Muscle of leg (tissue), 3 donors: ENCODE measurements at regions not wholly inside any gene's neighbourhood (a gene's known extent, or its start where the extent isn't known, plus 50 kb on each side); places are given as distances from the start of the nearest gene placed in this dataset.
"Not testable (repeated sequence)": the region's sequence is repeated elsewhere in the genome, so short reads cannot be mapped to it uniquely, and the experiment has no call there.

Experiments used
- DNase-seq: peaks from one replicate; pipeline ENCODE4 v3.0.0; 2013
- H3K27ac ChIP-seq: one replicate; pipeline ENCODE4 v1.5.1; 2013; ENCODE audit warnings: mild to moderate bottlenecking, low read length, control low read depth
- H3K27me3 ChIP-seq: one replicate; pipeline ENCODE4 v1.6.1; 2013; ENCODE audit warnings: low read length; ENCODE audit not compliant: control insufficient read depth, insufficient read depth
- H3K36me3 ChIP-seq: one replicate; pipeline ENCODE4 v1.6.1; 2013; ENCODE audit warnings: low read length; ENCODE audit not compliant: control insufficient read depth, insufficient read depth
- H3K4me1 ChIP-seq: one replicate; pipeline ENCODE4 v1.6.1; 2013; ENCODE audit warnings: low read length; ENCODE audit not compliant: control insufficient read depth, insufficient read depth
- H3K4me3 ChIP-seq: one replicate; pipeline ENCODE4 v1.5.1; 2013; ENCODE audit warnings: low read length, control low read depth
- H3K9me3 ChIP-seq: replicated peaks from 2 replicates; pipeline ENCODE4 v1.6.1; 2013; ENCODE audit warnings: low read depth, low read length; ENCODE audit not compliant: control insufficient read depth
- WGBS: methylation state at CpG from one replicate; pipeline ENCODE4 v1.1.5; 2013; ENCODE audit warnings: missing lambda C conversion rate; ENCODE audit not compliant: insufficient coverage; 5-methylcytosine and 5-hydroxymethylcytosine counted together

- no CpG with 5 or more reads among the region's 1 CpG for WGBS
- H3K36me3 ChIP-seq = no peaks in the 10 kb centered on the region
- H3K4me1 ChIP-seq = no peaks in the 10 kb centered on the region
- H3K4me3 ChIP-seq = no peak overlapping the region
- no peak for DNase-seq
- no peaks in the 10 kb centered on the region for H3K27me3 ChIP-seq
- H3K27ac ChIP-seq = no peak overlapping the region
- H3K9me3 ChIP-seq = no peaks in the 10 kb centered on the region
Measured at GRCh38 chr5:57632937-57633336, 150.3 kb upstream of the ACTBL2 start.

GRCh38 chr5:57631139-57631538, 148.5 kb upstream of the ACTBL2 start:
- H3K4me1 ChIP-seq, H3K27me3 ChIP-seq, H3K36me3 ChIP-seq, H3K27ac ChIP-seq, H3K4me3 ChIP-seq, H3K9me3 ChIP-seq, DNase-seq: not testable (repeated sequence)

- no peak for DNase-seq
- Histone ChIP-seq H3K9me3 (no peaks in the 10 kb centered on the region), H3K4me3 (no peak overlapping the region), H3K27me3 (no peaks in the 10 kb centered on the region), H3K36me3 (no peaks in the 10 kb centered on the region), H3K4me1 (no peaks in the 10 kb centered on the region), H3K27ac (no peak overlapping the region)
- WGBS = 92% methylated on average over 1 of the region's 2 CpGs
Measured at GRCh38 chr5:57627661-57628060, 145.1 kb upstream of the ACTBL2 start.

- Histone ChIP-seq H3K9me3 (no peaks in the 10 kb centered on the region), H3K27me3 (no peaks in the 10 kb centered on the region), H3K36me3 (no peaks in the 10 kb centered on the region), H3K27ac (no peak overlapping the region), H3K4me3 (no peak overlapping the region), H3K4me1 (no peaks in the 10 kb centered on the region)
- no CpG with 5 or more reads among the region's 1 CpG for WGBS
- no peak for DNase-seq
Measured at GRCh38 chr5:57626703-57627102, 144.1 kb upstream of the ACTBL2 start.

- H3K36me3 ChIP-seq = no peaks in the 10 kb centered on the region
- no peaks in the 10 kb centered on the region for H3K4me1 ChIP-seq
- WGBS = 70% methylated on average over 2 of the region's 3 CpGs
- DNase-seq = no peak
- no peaks in the 10 kb centered on the region for H3K9me3 ChIP-seq
- no peak overlapping the region for H3K4me3 ChIP-seq
- no peak overlapping the region for H3K27ac ChIP-seq
- H3K27me3 ChIP-seq = no peaks in the 10 kb centered on the region
Measured at GRCh38 chr5:57621624-57622023, 139.0 kb upstream of the ACTBL2 start.

GRCh38 chr5:57618767-57619381, 136.3 kb upstream of the ACTBL2 start:
- no peak overlapping the region for H3K27ac ChIP-seq
- no peaks in the 10 kb centered on the region for H3K27me3 ChIP-seq
- H3K4me1 ChIP-seq = no peaks in the 10 kb centered on the region
- H3K9me3 ChIP-seq = no peaks in the 10 kb centered on the region
- DNase-seq = no peak
- no peaks in the 10 kb centered on the region for H3K36me3 ChIP-seq
- H3K4me3 ChIP-seq = no peak overlapping the region
- WGBS = no CpG with 5 or more reads among the region's 4 CpGs

GRCh38 chr5:57613741-57614140, 131.1 kb upstream of the ACTBL2 start:
- no peak for DNase-seq
- Histone ChIP-seq H3K4me3 (no peak overlapping the region), H3K27me3 (no peaks in the 10 kb centered on the region), H3K36me3 (no peaks in the 10 kb centered on the region), H3K4me1 (no peaks in the 10 kb centered on the region), H3K9me3 (no peaks in the 10 kb centered on the region), H3K27ac (no peak overlapping the region)

GRCh38 chr5:57611177-57611576, 128.6 kb upstream of the ACTBL2 start:
- Histone ChIP-seq H3K36me3 (no peaks in the 10 kb centered on the region), H3K9me3 (no peaks in the 10 kb centered on the region), H3K27ac (no peak overlapping the region), H3K4me3 (no peak overlapping the region), H3K27me3 (no peaks in the 10 kb centered on the region), H3K4me1 (no peaks in the 10 kb centered on the region)
- no CpG with 5 or more reads among the region's 2 CpGs for WGBS
- DNase-seq = no peak

GRCh38 chr5:57608542-57608941, 125.9 kb upstream of the ACTBL2 start:
- H3K4me3 ChIP-seq = no peak overlapping the region
- H3K9me3 ChIP-seq = no peaks in the 10 kb centered on the region
- no peak for DNase-seq
- H3K36me3 ChIP-seq = no peaks in the 10 kb centered on the region
- no peaks in the 10 kb centered on the region for H3K27me3 ChIP-seq
- H3K4me1 ChIP-seq = no peaks in the 10 kb centered on the region
- H3K27ac ChIP-seq = no peak overlapping the region

- Histone ChIP-seq H3K27me3 (peaks cover 2% of the 10 kb centered on the region), H3K4me1 (no peaks in the 10 kb centered on the region), H3K36me3 (no peaks in the 10 kb centered on the region), H3K27ac (no peak overlapping the region), H3K4me3 (no peak overlapping the region), H3K9me3 (no peaks in the 10 kb centered on the region)
- no peak for DNase-seq
- 87% methylated on average over 2 of the region's 4 CpGs for WGBS
Measured at GRCh38 chr5:57601996-57602395, 119.4 kb upstream of the ACTBL2 start.

- no peaks in the 10 kb centered on the region for H3K36me3 ChIP-seq
- no peaks in the 10 kb centered on the region for H3K4me1 ChIP-seq
- H3K27ac ChIP-seq = no peak overlapping the region
- no peak for DNase-seq
- H3K27me3 ChIP-seq = peaks cover 2% of the 10 kb centered on the region
- WGBS = no CpG with 5 or more reads among the region's 1 CpG
- no peaks in the 10 kb centered on the region for H3K9me3 ChIP-seq
- no peak overlapping the region for H3K4me3 ChIP-seq
Measured at GRCh38 chr5:57600321-57600720, 117.7 kb upstream of the ACTBL2 start.
